Panc1 (cell line): ENCODE measurements at regions not wholly inside any gene's neighbourhood (a gene's known extent, or its start where the extent isn't known, plus 50 kb on each side); places are given as distances from the start of the nearest gene placed in this dataset.

Source experiments
- POLR2AphosphoS5 ChIP-seq: IDR thresholded peaks from 2 replicates; pipeline ENCODE4 v1.6.1; 2012; ENCODE audit warnings: mild to moderate bottlenecking, low read depth, low read length, moderate library complexity
- SIN3A ChIP-seq: IDR thresholded peaks from 2 replicates; pipeline ENCODE4 v1.6.1; 2012; ENCODE audit warnings: low read depth, mild to moderate bottlenecking, low read length, moderate library complexity, borderline replicate concordance; ENCODE audit not compliant: insufficient read depth
- TF ChIP-seq, protein P1 (sequence below): fragments of 450-650 bp; IDR thresholded peaks from 2 replicates; pipeline ENCODE4 v1.5.1; 2017; ENCODE audit warnings: mild to moderate bottlenecking
- TF ChIP-seq, protein P2 (sequence below), 2 experiments: IDR thresholded peaks; 2 replicates each; pipeline ENCODE4 v1.6.1; 2011 to 2012; ENCODE audit warnings: low read depth in 2 of 2, control low read depth in 1 of 2, low read length in 1 of 2, mild to moderate bottlenecking in 1 of 2, moderate library complexity in 1 of 2; ENCODE audit not compliant: insufficient read depth in 1 of 2

DNA sequence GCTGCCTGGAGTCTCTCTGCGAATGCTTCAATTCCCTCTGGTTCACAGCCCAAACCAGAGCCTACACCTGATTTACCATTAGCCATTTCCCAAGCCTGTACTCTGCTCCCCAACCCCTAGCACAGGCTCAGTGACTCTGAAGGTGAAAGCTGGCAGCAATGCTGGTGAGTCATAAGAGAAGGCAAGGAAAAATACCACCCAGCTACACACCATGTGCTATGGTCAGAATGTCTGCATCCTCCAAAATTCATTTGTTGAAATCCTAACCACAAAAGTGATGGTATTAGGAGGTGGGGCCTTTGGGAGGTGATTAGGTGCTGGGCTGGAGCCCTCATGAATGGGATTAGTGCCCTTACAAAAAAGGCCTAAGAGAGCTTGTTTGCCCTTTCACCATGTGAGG is 117.1 kb upstream of the TJP1 start:
- TF ChIP-seq, protein P1, sequence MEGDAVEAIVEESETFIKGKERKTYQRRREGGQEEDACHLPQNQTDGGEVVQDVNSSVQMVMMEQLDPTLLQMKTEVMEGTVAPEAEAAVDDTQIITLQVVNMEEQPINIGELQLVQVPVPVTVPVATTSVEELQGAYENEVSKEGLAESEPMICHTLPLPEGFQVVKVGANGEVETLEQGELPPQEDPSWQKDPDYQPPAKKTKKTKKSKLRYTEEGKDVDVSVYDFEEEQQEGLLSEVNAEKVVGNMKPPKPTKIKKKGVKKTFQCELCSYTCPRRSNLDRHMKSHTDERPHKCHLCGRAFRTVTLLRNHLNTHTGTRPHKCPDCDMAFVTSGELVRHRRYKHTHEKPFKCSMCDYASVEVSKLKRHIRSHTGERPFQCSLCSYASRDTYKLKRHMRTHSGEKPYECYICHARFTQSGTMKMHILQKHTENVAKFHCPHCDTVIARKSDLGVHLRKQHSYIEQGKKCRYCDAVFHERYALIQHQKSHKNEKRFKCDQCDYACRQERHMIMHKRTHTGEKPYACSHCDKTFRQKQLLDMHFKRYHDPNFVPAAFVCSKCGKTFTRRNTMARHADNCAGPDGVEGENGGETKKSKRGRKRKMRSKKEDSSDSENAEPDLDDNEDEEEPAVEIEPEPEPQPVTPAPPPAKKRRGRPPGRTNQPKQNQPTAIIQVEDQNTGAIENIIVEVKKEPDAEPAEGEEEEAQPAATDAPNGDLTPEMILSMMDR = no peak
- no peak for TF ChIP-seq SIN3A
- TF ChIP-seq POLR2AphosphoS5 = no peak
- TF ChIP-seq, protein P2, sequence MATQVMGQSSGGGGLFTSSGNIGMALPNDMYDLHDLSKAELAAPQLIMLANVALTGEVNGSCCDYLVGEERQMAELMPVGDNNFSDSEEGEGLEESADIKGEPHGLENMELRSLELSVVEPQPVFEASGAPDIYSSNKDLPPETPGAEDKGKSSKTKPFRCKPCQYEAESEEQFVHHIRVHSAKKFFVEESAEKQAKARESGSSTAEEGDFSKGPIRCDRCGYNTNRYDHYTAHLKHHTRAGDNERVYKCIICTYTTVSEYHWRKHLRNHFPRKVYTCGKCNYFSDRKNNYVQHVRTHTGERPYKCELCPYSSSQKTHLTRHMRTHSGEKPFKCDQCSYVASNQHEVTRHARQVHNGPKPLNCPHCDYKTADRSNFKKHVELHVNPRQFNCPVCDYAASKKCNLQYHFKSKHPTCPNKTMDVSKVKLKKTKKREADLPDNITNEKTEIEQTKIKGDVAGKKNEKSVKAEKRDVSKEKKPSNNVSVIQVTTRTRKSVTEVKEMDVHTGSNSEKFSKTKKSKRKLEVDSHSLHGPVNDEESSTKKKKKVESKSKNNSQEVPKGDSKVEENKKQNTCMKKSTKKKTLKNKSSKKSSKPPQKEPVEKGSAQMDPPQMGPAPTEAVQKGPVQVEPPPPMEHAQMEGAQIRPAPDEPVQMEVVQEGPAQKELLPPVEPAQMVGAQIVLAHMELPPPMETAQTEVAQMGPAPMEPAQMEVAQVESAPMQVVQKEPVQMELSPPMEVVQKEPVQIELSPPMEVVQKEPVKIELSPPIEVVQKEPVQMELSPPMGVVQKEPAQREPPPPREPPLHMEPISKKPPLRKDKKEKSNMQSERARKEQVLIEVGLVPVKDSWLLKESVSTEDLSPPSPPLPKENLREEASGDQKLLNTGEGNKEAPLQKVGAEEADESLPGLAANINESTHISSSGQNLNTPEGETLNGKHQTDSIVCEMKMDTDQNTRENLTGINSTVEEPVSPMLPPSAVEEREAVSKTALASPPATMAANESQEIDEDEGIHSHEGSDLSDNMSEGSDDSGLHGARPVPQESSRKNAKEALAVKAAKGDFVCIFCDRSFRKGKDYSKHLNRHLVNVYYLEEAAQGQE (IDR thresholded peaks at IDR 0.05; ENCODE audit: insufficient read depth in 1 of 2, low read depth in 2 of 2, low read length in 1 of 2) = no peak
